Activated CD8-positive, alpha-beta memory T cell treated with anti-CD3 and anti-CD28 coated beads, Interleukin-2, amount 50 U/mL, for 4 hours (primary cell): ENCODE measurements at regions not wholly inside any gene's neighbourhood (a gene's known extent, or its start where the extent isn't known, plus 50 kb on each side); places are given as distances from the start of the nearest gene placed in this dataset.

ENCODE experiments used
- DNase-seq: peaks from one replicate; pipeline ENCODE4 v3.0.0-alpha.2; 2020

GRCh38 chr11:109756521-109756920 is 334.5 kb downstream of the C11orf87 start:
- DNase-seq = no peak

GRCh38 chr11:109756951-109757350 is 335.0 kb downstream of the C11orf87 start:
- no peak for DNase-seq

- no peak for DNase-seq
These were observed 330.6 kb upstream of the ZC3H12C start for GRCh38 chr11:109762546-109762945.

GRCh38 chr11:109765709-109766311 is 327.4 kb upstream of the ZC3H12C start:
- DNase-seq = no peak

- no peak for DNase-seq
These were observed 323.3 kb upstream of the ZC3H12C start for GRCh38 chr11:109769858-109770257.

- DNase-seq = no peak
These were observed 322.9 kb upstream of the ZC3H12C start for GRCh38 chr11:109770323-109770722.

GRCh38 chr11:109772892-109773291 is 320.3 kb upstream of the ZC3H12C start:
- no peak for DNase-seq

- DNase-seq = no peak
These were observed 317.5 kb upstream of the ZC3H12C start for GRCh38 chr11:109775686-109776085.

- no peak for DNase-seq
These were observed 310.2 kb upstream of the ZC3H12C start for GRCh38 chr11:109783014-109783413.

GRCh38 chr11:109783840-109784239 is 309.4 kb upstream of the ZC3H12C start:
- no peak for DNase-seq

- DNase-seq = no peak
These were observed 308.7 kb upstream of the ZC3H12C start for GRCh38 chr11:109784536-109784935.

GRCh38 chr11:109785198-109785597 is 308.0 kb upstream of the ZC3H12C start:
- no peak for DNase-seq

- DNase-seq = no peak
These were observed 307.5 kb upstream of the ZC3H12C start for GRCh38 chr11:109785714-109786113.

- DNase-seq = no peak
These were observed 304.2 kb upstream of the ZC3H12C start for GRCh38 chr11:109788948-109789490.

GRCh38 chr11:109789901-109790300 is 303.3 kb upstream of the ZC3H12C start:
- DNase-seq = no peak

GRCh38 chr11:109791337-109791736 is 301.9 kb upstream of the ZC3H12C start:
- DNase-seq = no peak

- DNase-seq = no peak
These were observed 298.7 kb upstream of the ZC3H12C start for GRCh38 chr11:109794501-109794900.

GRCh38 chr11:109795234-109795633 is 298.0 kb upstream of the ZC3H12C start:
- DNase-seq = no peak

GRCh38 chr11:109796253-109796652 is 296.9 kb upstream of the ZC3H12C start:
- no peak for DNase-seq

- DNase-seq = no peak
These were observed 294.7 kb upstream of the ZC3H12C start for GRCh38 chr11:109798521-109798920.

- no peak for DNase-seq
These were observed 293.6 kb upstream of the ZC3H12C start for GRCh38 chr11:109799604-109800003.

GRCh38 chr11:109804911-109805310 is 288.3 kb upstream of the ZC3H12C start:
- DNase-seq = no peak

- DNase-seq = no peak
These were observed 287.0 kb upstream of the ZC3H12C start for GRCh38 chr11:109806205-109806604.

- DNase-seq = no peak
These were observed 284.6 kb upstream of the ZC3H12C start for GRCh38 chr11:109808569-109808968.

- DNase-seq = no peak
These were observed 278.4 kb upstream of the ZC3H12C start for GRCh38 chr11:109814824-109815223.
